ENCODE measurements at regions not wholly inside any gene's neighbourhood (a gene's known extent, or its start where the extent isn't known, plus 50 kb on each side); places are given as distances from the start of the nearest gene placed in this dataset.

DNA sequence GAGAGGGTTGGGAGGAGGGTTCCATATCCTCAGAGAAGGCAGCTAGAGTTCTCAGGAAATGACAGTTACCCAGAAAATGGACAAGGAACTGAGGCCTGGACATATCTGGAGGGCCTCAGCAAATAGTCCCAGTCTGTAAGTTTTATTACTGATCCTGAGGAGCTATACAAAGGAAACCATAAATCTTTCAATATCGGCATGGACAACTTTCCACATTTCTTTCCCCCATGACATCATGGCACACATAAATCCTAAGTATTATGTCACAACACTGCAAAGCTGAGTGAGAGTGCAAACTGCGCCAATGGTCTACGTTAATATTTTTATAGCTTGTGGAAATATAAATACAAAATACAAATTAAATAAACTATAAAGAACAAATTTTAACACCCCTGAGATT is 1356.2 kb upstream of the C9orf72 start:
- TF ChIP-seq EZH2 (IDR thresholded peaks at IDR 0.05; ENCODE audit: low read length) (no peak), CTCF (optimal IDR thresholded peaks at IDR 0.05 in 1 of 3, IDR thresholded peaks at IDR 0.05 in 1 of 3, conservative IDR thresholded peaks at IDR 0.05 in 1 of 3; ENCODE audit: extremely low read depth in 1 of 3, insufficient read depth in 2 of 3, low read length in 3 of 3) (no peak)

All from keratinocyte (primary cell).